Myocyte (in vitro differentiated cells): ENCODE measurements at regions not wholly inside any gene's neighbourhood (a gene's known extent, or its start where the extent isn't known, plus 50 kb on each side); places are given as distances from the start of the nearest gene placed in this dataset.
A peak's percentile ranks its signal among the peaks of the same experiment; 100 is the strongest.
"Not testable (repeated sequence)": the region's sequence is repeated elsewhere in the genome, so short reads cannot be mapped to it uniquely, and the experiment has no call there.

Source experiments
- DNase-seq: peaks from one replicate; pipeline ENCODE4 v3.0.0-alpha.2; 2012; ENCODE audit warnings: low read depth

DNA sequence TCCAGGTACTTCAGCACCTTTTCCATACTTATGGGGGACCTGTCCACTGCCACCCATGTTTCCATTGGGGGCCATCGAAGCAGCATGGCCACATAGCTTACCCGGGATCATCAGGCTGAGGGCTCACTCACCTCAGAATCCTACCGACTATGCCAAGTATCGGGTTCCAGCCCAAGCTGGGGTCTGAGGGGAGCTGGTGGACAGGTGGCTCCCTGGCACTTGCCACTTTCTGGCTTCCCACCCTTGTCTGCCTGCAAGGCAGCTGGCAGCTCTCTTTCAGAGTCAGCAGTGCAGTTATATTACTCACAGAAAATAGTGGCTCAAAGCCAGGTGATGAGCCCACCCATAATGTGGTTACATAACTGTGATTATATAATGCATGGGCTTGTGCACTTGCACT is 1153.8 kb downstream of the STIM2 start:
- DNase-seq, result no peak

DNA sequence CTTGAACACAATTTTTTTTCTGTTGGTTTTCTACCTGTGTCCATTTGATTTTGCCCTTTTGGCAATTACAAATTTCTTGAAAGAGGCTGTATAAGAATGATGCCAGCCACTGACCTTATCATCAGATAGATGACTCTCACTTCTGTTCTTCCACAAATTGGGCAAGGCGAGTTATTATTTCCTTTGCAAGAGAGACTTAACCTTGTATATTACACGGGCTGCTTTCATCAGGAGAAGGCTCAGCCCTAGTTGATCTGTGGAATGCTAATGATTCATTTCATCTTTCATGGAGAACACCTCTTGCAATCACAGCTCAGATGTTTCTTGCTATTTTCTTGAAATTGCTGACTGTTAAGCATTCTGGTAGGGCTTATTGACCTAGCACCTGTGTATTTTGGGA is 1155.4 kb downstream of the STIM2 start:
- DNase-seq, result no peak

DNA sequence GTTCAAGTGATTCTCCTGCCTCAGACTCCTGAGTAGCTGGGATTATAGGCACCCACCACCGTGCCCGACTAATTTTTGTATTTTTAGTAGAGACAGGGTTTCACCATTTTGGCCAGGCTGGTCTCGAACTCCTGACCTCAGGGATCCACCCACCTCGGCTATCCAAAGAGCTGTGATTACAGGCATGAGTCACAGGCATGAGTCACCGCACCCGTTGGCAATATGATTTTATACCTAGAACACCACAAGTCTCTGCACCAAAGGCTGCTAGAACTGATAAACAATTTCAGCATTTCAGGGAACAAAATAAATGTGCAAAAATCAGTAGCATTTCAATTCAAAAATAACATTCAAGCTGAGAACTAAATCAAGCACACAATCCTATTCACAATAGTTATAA is 1177.6 kb downstream of the STIM2 start:
- DNase-seq, result peak; percentile 2

DNA sequence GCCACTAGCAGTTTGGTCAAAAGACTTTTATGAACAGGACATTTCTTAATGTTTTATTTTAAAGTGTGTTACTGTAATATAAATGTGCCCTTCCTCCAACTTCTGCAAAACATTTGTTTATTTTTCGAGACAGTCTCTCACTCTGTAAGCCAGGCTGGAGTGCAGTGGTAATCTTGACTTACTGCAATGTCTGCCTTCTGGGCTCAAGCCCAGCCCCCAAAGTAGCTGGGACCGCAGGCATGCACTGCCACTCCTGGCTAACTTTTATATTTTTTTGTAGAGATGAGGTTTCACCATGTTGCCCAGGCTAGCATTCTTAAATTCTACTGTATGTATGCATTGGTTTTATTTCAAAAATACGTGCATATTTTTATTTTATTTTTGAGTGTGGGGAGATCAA is 1201.9 kb downstream of the STIM2 start:
- DNase-seq, result no peak

DNA sequence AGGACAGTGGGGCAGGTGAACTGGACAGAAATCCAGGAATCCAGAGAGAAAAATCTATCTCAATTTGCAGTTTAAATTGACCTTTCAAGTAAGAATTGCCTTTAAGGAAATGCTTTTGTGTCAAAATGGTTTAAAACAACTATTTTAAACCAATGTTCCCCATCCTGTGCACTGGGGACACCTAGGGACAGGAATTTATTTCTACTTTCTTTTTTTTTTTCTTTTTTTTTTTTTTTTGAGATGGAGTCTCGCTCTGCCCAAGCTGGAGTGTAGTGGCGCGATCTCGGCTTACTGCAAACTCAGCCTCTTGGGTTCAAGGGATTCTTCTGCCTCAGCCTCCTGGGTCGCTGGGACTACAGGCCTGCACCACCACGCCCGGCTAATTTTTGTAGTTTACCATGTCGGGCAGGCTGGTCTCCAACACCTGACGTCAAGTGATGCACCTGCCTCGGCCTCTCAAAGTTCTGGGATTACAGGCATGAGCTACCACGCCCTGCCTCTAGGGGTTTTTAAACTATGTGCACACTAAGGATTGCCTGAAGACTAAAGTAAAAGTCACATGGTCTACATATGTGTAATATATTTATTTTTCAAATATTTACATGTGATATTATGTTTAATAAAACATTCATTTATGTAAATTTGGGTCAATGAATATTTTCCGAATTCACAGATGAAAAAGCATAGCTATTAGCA is 1213.4 kb downstream of the STIM2 start:
- DNase-seq, result no peak

DNA sequence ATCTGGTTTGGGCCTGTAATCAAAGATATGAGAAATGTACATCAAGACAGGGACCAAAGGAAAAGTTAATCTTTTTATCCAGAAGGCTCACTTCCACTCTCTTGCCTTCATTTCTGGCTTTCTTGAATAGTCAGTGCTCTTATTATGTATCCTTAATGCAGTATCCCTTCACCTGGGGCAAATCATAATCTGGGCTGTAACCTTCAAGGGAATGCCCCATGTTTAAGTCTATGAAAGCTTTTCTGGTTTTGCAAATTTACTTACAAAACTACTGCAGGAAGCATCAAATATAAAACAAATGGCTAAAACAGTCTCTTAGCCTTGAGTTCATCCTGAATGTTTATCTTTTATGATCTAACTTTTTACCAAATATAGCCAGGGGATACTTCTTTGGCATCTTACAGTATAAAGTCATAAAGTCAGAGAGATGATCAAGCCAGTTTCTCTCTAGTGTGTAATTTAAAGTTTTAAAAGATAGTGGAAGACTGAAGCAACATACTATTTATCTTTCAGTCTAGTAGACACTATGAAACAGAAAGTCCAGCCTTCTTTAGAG is 1214.8 kb downstream of the STIM2 start:
- DNase-seq, result no peak

DNA sequence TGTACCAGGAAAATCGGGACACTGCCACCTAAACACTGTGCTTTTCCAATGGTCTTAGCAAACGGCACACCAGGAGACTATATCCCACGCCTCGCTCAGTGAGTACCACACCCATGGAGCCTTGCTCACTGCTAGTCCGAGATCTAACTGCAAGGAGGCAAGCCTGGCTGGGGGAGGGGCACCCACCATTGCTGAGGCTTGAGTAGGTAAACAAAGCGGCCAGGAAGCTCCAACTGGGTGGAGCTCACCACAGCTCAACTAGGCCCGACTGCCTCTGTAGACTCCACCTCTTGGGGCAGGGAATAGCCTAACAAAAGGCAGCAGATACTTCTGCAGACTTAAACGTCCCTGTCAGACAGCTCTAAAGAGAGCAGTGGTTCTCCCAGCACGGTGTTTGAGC is 1216.6 kb downstream of the STIM2 start:
- DNase-seq, result not testable (repeated sequence)

DNA sequence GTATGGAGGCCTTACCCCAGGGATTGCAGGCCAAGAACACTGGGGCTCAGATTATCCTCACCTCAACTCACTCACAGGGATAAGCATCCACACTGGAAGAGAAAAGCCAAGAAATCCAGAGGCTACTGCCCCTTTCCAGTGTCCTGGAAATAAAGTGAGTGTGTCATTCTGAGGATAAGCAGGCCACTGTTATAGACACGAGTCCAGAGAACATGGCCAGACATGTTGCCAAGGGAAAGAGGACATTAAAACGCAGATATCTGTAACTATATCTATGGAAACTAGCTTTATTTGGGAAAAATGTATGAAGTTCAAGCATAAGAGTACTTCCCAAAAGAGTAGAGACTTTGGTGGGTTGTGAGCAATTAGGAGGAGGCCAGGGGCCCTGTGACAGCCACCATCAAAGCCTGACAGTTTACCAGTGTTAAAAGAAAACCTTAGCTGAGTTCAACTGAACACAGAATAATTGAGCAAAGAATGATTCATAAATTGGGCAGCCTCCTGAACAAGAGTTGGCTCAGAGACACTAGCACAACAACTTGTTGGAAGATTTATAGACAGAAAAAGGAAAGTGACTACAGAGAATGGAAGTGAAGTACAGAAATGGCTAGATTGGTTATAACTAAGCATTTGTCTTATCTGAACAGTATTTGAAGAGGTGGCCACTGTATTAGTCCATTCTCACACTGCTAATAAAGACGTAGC is 1222.2 kb downstream of the STIM2 start:
- no peak for DNase-seq

DNA sequence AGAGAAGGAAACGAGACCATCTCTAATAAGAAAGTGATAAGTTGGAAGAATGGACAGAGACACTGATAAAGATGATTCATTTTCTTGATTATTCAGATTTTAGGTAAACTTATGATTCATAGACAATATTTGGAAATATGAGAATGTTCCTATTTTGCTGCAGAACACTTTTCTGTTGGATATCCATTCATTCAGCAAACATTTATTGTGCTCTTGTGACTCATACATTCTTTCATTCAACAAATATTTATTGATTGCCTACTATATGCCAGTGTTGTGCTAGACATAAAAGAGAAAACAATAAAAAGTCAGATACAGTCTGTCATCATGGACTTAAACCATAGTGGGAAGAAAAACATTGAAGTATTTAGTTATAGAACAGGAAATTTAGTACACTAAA is 1232.0 kb downstream of the STIM2 start:
- DNase-seq, result no peak

DNA sequence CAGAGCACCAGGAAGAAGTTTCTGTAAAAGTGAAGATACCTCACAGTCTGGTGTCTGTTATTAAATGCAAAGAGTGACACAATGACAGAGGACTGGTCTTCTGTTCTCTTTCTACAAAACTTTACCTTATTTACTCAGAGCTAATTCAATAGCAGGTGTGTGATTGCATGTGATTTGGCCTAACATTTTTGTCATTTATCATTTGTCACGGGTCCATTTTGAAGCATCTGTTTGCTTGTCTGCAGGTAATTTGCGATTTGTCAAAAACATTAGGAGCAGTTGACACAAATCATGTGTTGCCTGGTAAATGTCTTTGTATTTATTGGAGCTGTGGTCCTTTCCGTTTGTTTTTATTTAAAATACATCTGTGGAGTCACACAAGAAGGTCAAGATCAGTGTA is 1232.4 kb downstream of the STIM2 start:
- DNase-seq, result no peak

DNA sequence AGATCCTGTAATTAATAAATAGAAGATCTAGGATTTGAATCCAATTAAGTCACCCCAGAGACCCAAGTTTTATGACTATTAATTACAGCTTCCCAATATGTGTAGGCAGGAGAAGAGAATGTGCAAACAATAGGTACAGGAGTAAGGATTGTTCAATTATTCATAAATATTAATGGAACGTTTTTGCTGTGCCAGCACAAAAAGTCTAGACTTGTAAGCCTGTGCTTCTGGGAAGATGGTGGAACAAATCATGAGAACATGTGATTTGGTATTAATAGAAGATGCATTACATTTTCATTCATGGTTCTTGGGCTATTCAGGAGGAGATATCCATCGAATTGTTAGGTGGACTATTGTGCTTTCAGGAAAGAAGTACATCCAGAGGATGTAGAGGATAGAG is 1240.9 kb downstream of the STIM2 start:
- no peak for DNase-seq

DNA sequence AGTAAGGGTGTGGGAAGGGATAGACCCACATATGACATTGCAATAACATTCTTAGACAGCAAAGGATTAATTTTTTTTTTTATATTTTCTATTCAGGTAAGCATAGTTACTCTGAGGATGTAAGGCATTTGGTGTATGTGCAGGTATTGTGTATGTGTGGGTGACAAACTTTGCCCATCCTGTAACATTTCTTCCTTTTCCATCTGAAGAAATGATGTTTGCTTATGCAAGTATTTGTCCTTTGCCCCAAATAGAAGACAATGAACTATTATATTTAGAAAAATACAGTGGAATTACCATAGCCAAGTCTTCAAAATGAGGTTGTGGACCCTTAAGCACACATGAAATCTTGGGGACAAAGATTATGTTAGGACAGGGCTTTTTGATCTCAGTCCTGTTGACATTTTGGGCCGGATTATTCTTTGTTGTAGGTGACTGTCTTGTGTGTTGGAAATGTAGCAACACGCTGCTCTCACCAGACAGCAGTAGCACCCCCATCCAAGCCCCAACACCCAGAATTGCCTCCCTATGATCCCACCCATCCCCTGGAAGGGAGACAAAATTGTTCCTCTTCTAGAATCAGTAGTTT is 1244.7 kb downstream of the STIM2 start:
- DNase-seq, result no peak

DNA sequence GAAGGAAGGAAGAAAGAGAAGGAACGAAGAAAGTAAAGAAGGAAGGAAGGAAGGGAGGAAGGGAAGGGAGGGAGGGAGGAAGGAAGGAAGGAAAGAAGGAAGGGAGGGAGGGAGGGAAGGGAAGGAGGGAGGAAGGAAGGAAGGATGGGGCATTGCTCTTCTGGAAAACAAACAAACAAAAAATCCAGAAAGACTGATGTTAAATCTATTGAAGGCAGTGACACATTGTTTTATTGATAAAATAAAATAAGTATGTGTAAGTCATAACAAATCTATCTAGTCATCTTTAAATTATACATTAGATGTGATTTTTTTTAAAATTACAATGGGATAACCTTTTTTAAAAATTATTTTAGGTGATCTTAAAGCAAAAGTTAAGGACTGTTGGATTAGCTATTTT is 1245.5 kb downstream of the STIM2 start:
- no peak for DNase-seq

DNA sequence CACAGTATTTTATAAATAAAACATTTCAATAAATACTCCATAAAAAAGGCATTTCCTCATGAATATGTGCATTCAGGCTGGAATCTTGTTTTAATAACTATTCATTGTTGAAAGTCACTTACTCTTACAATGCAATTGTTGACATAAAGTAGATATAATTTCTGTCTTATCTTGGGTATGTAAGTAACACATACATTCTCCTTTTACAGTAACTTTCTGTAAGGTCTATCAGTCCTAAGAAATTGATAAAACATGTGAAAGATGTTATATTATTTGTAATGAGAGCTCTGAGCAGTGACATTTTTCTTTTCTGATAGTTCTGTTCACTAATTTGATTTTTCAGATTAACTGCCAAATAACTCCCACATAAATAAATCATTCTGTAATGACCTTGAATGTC is 1249.2 kb downstream of the STIM2 start:
- DNase-seq, result no peak

DNA sequence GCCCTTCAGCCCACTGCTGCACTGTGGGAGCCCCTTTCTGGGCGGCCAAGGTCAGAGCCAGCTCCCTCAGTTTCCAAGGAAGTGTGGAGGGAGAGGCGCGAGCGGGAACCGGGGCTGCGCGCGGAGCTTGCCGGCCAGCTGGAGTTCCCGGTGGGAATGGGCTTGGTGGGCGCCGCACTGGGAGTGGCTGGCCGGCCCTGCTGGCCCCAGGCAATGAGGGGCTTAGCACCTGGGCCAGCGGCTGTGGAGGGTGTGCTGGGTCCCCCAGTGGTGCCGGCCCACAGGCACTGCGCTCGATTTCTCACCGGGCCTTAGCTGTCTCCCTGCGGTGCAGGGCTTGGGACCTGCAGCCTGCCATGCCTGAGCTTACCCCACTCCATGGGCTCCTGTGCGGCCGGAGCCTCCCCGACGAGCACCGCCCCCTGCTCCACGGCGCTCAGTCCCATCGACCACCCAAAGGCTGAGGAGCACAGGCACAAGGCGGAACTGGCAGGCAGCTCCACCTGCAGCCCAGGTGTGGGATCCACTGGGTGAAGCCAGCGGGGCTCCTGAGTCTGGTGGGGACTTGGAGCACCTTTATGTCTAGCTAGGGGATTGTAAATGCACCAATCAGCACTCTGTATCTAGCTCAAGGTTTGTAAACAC is 1252.2 kb downstream of the STIM2 start:
- DNase-seq, result not testable (repeated sequence)

DNA sequence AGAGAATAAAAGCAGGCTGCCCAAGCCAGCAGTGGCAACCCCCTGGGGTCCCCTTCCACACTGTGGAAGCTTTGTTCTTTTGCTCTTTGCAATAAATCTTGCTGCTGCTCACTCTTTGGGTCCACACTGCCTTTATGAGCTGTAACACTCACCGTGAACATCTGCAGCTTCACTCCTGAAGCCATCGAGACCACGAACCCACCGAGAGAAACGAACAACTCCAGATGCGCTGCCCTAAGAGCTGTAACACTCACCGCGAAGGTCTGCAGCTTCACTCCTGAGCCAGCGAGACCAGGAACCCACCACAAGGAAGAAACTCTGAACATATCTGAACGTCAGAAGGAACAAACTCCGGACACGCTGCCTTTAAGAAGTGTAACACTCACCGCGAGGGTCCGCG is 1252.9 kb downstream of the STIM2 start:
- DNase-seq, result not testable (repeated sequence)

DNA sequence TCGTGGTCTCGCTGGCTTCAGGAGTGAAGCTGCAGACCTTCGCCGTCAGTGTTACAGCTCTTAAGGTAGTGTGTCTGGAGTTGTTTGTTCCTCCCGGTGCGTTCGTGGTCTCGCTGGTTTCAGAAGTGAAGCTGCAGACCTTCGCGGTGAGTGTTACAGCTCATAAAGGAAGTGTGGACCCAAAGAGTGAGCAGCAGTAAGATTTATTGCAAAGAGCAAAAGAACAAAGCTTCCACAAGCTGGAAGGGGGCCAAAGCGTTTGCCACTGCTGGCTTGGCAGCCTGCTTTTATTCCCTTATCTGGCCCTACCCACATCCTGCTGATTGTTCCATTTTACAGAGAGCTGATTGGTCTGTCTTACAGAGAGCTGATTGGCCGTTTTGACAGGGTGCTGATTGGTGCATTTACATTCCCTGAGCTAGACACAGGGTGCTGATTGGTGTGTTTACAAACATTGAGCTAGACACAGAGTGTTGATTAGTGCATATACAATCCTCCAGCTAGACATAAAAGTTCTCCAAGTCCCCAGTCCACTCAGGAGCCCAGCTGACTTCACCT is 1256.0 kb downstream of the STIM2 start:
- DNase-seq, result not testable (repeated sequence)

DNA sequence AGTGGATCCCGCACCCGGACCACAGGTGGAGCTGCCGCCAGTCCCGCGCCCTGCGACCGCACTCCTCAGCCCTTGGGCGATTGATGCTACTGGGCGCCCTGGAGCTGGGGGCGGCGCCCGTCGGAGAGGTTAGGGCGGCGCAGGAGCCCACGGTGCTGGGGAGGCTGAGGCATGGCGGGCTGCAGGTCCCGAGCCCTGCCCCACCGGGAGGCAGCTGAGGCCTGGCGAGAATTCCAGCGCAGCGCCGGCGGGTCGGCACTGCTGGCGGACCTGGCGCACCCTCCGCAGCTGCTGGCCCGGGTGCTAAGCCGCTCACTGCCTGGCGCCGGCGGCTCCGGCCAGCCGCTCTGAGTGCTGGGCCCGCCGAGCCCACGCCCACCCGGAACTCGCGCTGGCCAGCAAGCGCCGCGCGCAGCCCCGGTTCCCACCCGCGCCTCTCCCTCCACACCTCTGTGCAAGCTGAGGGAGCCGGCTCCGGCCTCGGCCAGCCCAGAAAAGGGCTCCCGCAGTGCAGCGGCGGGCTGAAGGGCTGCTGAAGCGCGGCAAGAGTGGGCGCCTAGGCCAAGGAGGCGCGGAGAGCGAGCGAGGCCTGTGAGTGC is 1256.5 kb downstream of the STIM2 start:
- DNase-seq, result no peak

DNA sequence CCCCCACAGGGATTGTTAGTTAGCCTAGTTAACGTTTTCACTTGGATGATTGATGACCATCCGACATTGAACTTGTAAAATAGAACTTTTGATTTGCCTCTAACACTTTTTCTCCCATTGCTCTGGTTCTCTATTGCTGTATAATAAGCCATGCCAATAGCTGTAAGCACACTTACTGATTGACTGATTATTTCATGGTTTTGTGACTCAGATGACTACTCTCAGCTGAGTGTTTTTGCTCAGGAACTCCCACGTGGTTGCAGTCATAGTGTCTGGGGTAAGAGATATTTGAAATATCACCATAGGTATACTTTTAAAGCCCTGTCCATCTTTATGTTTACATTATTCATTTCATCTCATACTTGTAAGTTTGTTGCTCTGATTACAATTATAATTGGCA is 1285.5 kb downstream of the STIM2 start:
- DNase-seq, result no peak

DNA sequence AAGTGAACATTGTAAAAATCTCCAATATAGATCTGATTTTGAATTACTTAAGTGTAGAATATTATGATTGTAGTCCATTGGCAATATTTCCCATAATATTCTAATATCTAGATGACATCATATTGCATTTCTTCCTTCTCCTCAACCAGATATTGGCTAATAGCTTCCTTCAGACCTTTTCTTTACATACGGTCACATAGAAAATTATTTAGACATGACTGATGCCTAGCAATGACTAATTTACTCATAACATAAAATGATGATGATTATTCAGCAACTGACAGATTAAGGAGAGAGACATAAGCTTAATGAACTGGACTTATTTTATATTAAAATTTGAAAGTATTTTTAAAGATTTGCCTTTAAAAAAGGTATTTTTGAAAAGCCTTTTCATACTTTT is 1287.6 kb downstream of the STIM2 start:
- no peak for DNase-seq

DNA sequence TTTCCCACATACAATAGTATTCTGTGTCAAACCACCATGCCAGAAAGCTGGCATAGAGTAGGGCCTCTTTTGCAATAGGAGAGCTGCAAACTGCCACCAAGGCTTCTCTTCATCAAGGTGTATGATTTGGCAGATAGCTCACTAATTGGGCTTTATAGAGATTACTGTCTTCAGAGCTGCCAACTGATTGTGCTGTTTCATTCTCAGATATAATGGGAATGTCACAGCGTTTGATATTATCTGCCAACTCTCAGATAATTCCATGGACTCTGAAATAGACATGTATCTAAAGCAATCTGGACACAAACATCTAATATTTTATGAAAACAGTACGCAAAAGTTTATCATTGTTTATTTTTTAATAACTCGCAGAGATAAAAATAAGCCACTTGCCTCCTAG is 1289.1 kb downstream of the STIM2 start:
- DNase-seq, result no peak
